ENCODE measurements at regions not wholly inside any gene's neighbourhood (a gene's known extent, or its start where the extent isn't known, plus 50 kb on each side); places are given as distances from the start of the nearest gene placed in this dataset.

GRCh38 chr4:124386648-124387047, 325.9 kb downstream of the ANKRD50 start:
- no peak for TF ChIP-seq CTCF (IDR thresholded peaks at IDR 0.05)
- TF ChIP-seq POLR2AphosphoS5 (IDR thresholded peaks at IDR 0.05), result no peak

Data from sigmoid colon (tissue), 4 donors.